ENCODE measurements at regions not wholly inside any gene's neighbourhood (a gene's known extent, or its start where the extent isn't known, plus 50 kb on each side); places are given as distances from the start of the nearest gene placed in this dataset.

- TF ChIP-seq, protein P1, sequence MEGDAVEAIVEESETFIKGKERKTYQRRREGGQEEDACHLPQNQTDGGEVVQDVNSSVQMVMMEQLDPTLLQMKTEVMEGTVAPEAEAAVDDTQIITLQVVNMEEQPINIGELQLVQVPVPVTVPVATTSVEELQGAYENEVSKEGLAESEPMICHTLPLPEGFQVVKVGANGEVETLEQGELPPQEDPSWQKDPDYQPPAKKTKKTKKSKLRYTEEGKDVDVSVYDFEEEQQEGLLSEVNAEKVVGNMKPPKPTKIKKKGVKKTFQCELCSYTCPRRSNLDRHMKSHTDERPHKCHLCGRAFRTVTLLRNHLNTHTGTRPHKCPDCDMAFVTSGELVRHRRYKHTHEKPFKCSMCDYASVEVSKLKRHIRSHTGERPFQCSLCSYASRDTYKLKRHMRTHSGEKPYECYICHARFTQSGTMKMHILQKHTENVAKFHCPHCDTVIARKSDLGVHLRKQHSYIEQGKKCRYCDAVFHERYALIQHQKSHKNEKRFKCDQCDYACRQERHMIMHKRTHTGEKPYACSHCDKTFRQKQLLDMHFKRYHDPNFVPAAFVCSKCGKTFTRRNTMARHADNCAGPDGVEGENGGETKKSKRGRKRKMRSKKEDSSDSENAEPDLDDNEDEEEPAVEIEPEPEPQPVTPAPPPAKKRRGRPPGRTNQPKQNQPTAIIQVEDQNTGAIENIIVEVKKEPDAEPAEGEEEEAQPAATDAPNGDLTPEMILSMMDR (conservative IDR thresholded peaks at IDR 0.05; ENCODE audit: low read length), result no peak
- DNase-seq (ENCODE audit: low read depth), result no peak
- no peak overlapping the region for H3K4me3 ChIP-seq (ENCODE audit: low read length)
These were observed 146.3 kb downstream of the TDRD15 start for GRCh38 chr2:21270083-21270491.

GRCh38 chr2:21270708-21271122 is 146.9 kb downstream of the TDRD15 start:
- TF ChIP-seq, protein P1 (conservative IDR thresholded peaks at IDR 0.05; ENCODE audit: low read length), result no peak

DNA sequence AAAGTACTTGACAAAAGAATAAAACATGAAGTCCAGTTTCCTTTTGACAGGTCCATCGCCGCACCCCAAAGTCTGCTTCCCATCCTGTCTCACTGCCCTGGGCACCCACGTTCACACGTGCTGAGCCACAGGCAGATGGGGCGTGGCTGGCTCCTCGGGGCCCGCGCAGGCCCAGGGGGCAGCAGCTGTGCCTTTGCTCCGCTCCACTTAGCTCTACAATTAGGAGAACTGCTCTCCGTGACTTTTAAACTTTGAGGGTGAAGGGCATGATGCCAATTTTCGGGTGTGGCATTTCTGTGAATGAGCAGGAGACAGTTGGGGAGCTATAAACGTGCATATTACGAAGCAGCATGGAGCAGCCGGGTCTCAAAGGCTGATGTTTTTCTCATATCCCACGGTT is 152.4 kb downstream of the TDRD15 start:
- no peak for DNase-seq (ENCODE audit: low read depth)
- H3K4me3 ChIP-seq (ENCODE audit: low read length), result no peak overlapping the region
- TF ChIP-seq, protein P1 (conservative IDR thresholded peaks at IDR 0.05; ENCODE audit: low read length), result no peak

More at GRCh38 chr2:21270708-21271122, 146.9 kb downstream of the TDRD15 start:
- H3K4me3 ChIP-seq (ENCODE audit: low read length), result no peak overlapping the region
- no peak for DNase-seq (ENCODE audit: low read depth)

DNA sequence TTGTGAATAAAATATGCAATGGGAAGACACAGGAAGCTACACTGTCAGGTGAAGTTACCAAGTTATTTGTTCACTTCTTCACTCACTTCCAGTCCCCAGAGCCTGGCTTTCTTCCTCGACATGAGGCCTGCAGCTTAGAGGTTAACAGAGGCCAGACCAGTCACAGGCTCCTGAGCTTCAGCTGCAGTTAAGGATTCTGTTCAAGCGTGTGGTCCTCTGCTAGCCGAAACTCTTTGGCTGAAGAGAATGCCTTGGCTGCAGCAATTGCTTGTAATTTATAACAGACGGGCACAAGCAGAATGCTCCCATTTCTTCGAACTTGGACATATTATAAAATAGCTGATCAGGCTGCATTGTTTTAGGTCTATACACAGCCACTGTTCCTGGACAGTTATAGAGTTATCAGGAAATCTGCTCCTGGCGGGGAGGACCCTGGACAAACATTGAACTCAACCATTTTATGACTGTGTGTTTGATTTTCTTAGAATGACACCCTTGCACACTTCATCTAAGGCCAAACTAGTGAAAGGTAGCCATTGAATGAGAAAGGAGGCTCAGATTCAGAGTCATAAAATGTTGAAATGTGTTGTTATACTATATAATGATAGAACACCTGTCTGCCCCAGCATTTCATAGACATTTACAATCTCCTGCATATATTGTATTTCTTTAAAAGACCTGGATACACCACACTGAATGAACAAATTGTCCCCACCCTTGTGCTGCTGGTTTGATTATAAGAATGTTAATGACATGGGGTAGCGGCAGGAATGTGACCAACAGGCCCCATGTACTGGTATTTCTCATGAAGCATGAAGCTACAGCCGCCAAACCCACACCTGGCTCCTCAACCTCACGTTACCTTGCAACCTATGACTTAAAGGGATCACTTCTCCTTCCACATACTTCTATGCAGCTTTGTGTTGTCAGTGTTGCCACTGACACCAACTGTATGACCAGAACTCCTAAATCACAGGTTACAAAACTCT is 153.6 kb downstream of the TDRD15 start:
- no peak for DNase-seq (ENCODE audit: low read depth)
- TF ChIP-seq, protein P1 (conservative IDR thresholded peaks at IDR 0.05; ENCODE audit: low read length), result no peak
- no peak overlapping the region for H3K4me3 ChIP-seq (ENCODE audit: low read length)

- TF ChIP-seq, protein P1 (conservative IDR thresholded peaks at IDR 0.05; ENCODE audit: low read length), result no peak
- no peak for DNase-seq (ENCODE audit: low read depth)
- no peak overlapping the region for H3K4me3 ChIP-seq (ENCODE audit: low read length)
These were observed 155.8 kb downstream of the TDRD15 start for GRCh38 chr2:21279525-21279924.

GRCh38 chr2:21280793-21281192 is 157.0 kb downstream of the TDRD15 start:
- no peak overlapping the region for H3K4me3 ChIP-seq (ENCODE audit: low read length)
- TF ChIP-seq, protein P1 (conservative IDR thresholded peaks at IDR 0.05; ENCODE audit: low read length), result no peak
- DNase-seq (ENCODE audit: low read depth), result no peak

DNA sequence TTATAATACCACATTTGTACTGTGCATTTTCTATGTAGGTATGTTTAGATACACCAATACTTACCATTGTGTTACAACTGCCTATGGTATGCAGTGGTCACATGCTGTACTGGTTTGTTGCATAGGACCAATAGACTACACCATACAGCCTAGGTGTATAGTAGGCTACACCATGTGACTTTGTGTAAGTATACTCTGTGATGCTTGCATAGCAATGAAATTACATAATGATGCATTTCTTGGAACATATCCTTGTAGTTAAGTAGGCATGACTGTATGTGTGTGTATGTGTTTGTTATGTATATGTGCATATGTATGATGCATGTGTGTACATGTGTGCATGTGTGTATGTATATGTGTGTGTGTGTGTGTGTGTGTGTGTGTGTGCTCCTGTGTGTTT is 157.6 kb downstream of the TDRD15 start:
- DNase-seq (ENCODE audit: low read depth), result no peak
- no peak overlapping the region for H3K4me3 ChIP-seq (ENCODE audit: low read length)
- TF ChIP-seq, protein P1 (conservative IDR thresholded peaks at IDR 0.05; ENCODE audit: low read length), result no peak

Data from AG10803 (cell line).